ENCODE measurements at regions not wholly inside any gene's neighbourhood (a gene's known extent, or its start where the extent isn't known, plus 50 kb on each side); places are given as distances from the start of the nearest gene placed in this dataset.

- no peaks in the 10 kb centered on the region for H3K9me3 ChIP-seq (ENCODE audit: control insufficient read depth in 1 of 2, low read length in 2 of 2)
- no peak overlapping the region for H3K27ac ChIP-seq (ENCODE audit: low read depth, low read length)
- no peaks in the 10 kb centered on the region for H3K36me3 ChIP-seq (ENCODE audit: control insufficient read depth in 1 of 2, insufficient read depth in 2 of 2, low read length in 2 of 2)
- H3K4me3 ChIP-seq (ENCODE audit: low read depth in 1 of 2, low read length in 2 of 2) = no peak overlapping the region
- no peak overlapping the region for H3K9ac ChIP-seq (ENCODE audit: low read depth in 1 of 2, low read length in 2 of 2)
- H3K27me3 ChIP-seq (ENCODE audit: control insufficient read depth in 1 of 2, insufficient read depth in 2 of 2, low read length in 2 of 2) = no peaks in the 10 kb centered on the region
- peaks cover 0 to 6% of the 10 kb centered on the region in 2 donors for H3K4me1 ChIP-seq (ENCODE audit: control insufficient read depth in 1 of 2, insufficient read depth in 2 of 2, low read length in 2 of 2)
These were observed 85.0 kb upstream of the PMEPA1 start for GRCh38 chr20:57794600-57795341.

- Histone ChIP-seq H3K27me3 (ENCODE audit: control insufficient read depth in 1 of 2, insufficient read depth in 2 of 2, low read length in 2 of 2) (no peaks in the 10 kb centered on the region), H3K36me3 (ENCODE audit: control insufficient read depth in 1 of 2, insufficient read depth in 2 of 2, low read length in 2 of 2) (no peaks in the 10 kb centered on the region), H3K9me3 (ENCODE audit: control insufficient read depth in 1 of 2, low read length in 2 of 2) (no peaks in the 10 kb centered on the region), H3K4me3 (ENCODE audit: low read depth in 1 of 2, low read length in 2 of 2) (no peak overlapping the region), H3K27ac (ENCODE audit: low read depth, low read length) (no peak overlapping the region), H3K4me1 (ENCODE audit: control insufficient read depth in 1 of 2, insufficient read depth in 2 of 2, low read length in 2 of 2) (peaks cover 0 to 6% of the 10 kb centered on the region in 2 donors), H3K9ac (ENCODE audit: low read depth in 1 of 2, low read length in 2 of 2) (no peak overlapping the region)
These were observed 84.2 kb upstream of the PMEPA1 start for GRCh38 chr20:57794036-57794435.

- Histone ChIP-seq H3K36me3 (ENCODE audit: control insufficient read depth in 1 of 2, insufficient read depth in 2 of 2, low read length in 2 of 2) (no peaks in the 10 kb centered on the region), H3K27me3 (ENCODE audit: control insufficient read depth in 1 of 2, insufficient read depth in 2 of 2, low read length in 2 of 2) (no peaks in the 10 kb centered on the region), H3K9me3 (ENCODE audit: control insufficient read depth in 1 of 2, low read length in 2 of 2) (no peaks in the 10 kb centered on the region), H3K4me1 (ENCODE audit: control insufficient read depth in 1 of 2, insufficient read depth in 2 of 2, low read length in 2 of 2) (peaks cover 0 to 6% of the 10 kb centered on the region in 2 donors), H3K27ac (ENCODE audit: low read depth, low read length) (no peak overlapping the region), H3K9ac (ENCODE audit: low read depth in 1 of 2, low read length in 2 of 2) (no peak overlapping the region), H3K4me3 (ENCODE audit: low read depth in 1 of 2, low read length in 2 of 2) (no peak overlapping the region)
These were observed 83.6 kb upstream of the PMEPA1 start for GRCh38 chr20:57793421-57793820.

GRCh38 chr20:57792386-57793080 lies 82.7 kb upstream of the PMEPA1 start:
- H3K9ac ChIP-seq (ENCODE audit: low read depth in 1 of 2, low read length in 2 of 2) = no peak overlapping the region
- H3K36me3 ChIP-seq (ENCODE audit: control insufficient read depth in 1 of 2, insufficient read depth in 2 of 2, low read length in 2 of 2) = no peaks in the 10 kb centered on the region
- peaks cover 0 to 6% of the 10 kb centered on the region in 2 donors for H3K4me1 ChIP-seq (ENCODE audit: control insufficient read depth in 1 of 2, insufficient read depth in 2 of 2, low read length in 2 of 2)
- H3K27me3 ChIP-seq (ENCODE audit: control insufficient read depth in 1 of 2, insufficient read depth in 2 of 2, low read length in 2 of 2) = no peaks in the 10 kb centered on the region
- H3K9me3 ChIP-seq (ENCODE audit: control insufficient read depth in 1 of 2, low read length in 2 of 2) = no peaks in the 10 kb centered on the region
- H3K4me3 ChIP-seq (ENCODE audit: low read depth in 1 of 2, low read length in 2 of 2) = no peak overlapping the region
- no peak overlapping the region for H3K27ac ChIP-seq (ENCODE audit: low read depth, low read length)

GRCh38 chr20:57791966-57792365 lies 82.2 kb upstream of the PMEPA1 start:
- Histone ChIP-seq H3K4me1 (ENCODE audit: control insufficient read depth in 1 of 2, insufficient read depth in 2 of 2, low read length in 2 of 2) (peaks cover 0 to 6% of the 10 kb centered on the region in 2 donors), H3K4me3 (ENCODE audit: low read depth in 1 of 2, low read length in 2 of 2) (no peak overlapping the region), H3K9me3 (ENCODE audit: control insufficient read depth in 1 of 2, low read length in 2 of 2) (no peaks in the 10 kb centered on the region), H3K9ac (ENCODE audit: low read depth in 1 of 2, low read length in 2 of 2) (no peak overlapping the region), H3K27me3 (ENCODE audit: control insufficient read depth in 1 of 2, insufficient read depth in 2 of 2, low read length in 2 of 2) (no peaks in the 10 kb centered on the region), H3K27ac (ENCODE audit: low read depth, low read length) (no peak overlapping the region), H3K36me3 (ENCODE audit: control insufficient read depth in 1 of 2, insufficient read depth in 2 of 2, low read length in 2 of 2) (no peaks in the 10 kb centered on the region)

GRCh38 chr20:57791178-57791962 lies 81.6 kb upstream of the PMEPA1 start:
- H3K36me3 ChIP-seq (ENCODE audit: control insufficient read depth in 1 of 2, insufficient read depth in 2 of 2, low read length in 2 of 2) = no peaks in the 10 kb centered on the region

GRCh38 chr20:57790176-57790575 lies 80.4 kb upstream of the PMEPA1 start:
- no peak overlapping the region for H3K4me3 ChIP-seq (ENCODE audit: low read depth in 1 of 2, low read length in 2 of 2)
- no peak overlapping the region for H3K27ac ChIP-seq (ENCODE audit: low read depth, low read length)
- H3K9me3 ChIP-seq (ENCODE audit: control insufficient read depth in 1 of 2, low read length in 2 of 2) = no peaks in the 10 kb centered on the region
- no peaks in the 10 kb centered on the region for H3K27me3 ChIP-seq (ENCODE audit: control insufficient read depth in 1 of 2, insufficient read depth in 2 of 2, low read length in 2 of 2)
- no peaks in the 10 kb centered on the region for H3K36me3 ChIP-seq (ENCODE audit: control insufficient read depth in 1 of 2, insufficient read depth in 2 of 2, low read length in 2 of 2)
- H3K4me1 ChIP-seq (ENCODE audit: control insufficient read depth in 1 of 2, insufficient read depth in 2 of 2, low read length in 2 of 2) = peaks cover 0 to 6% of the 10 kb centered on the region in 2 donors
- H3K9ac ChIP-seq (ENCODE audit: low read depth in 1 of 2, low read length in 2 of 2) = no peak overlapping the region

More at GRCh38 chr20:57791178-57791962, 81.6 kb upstream of the PMEPA1 start:
- Histone ChIP-seq H3K27ac (ENCODE audit: low read depth, low read length) (no peak overlapping the region), H3K9me3 (ENCODE audit: control insufficient read depth in 1 of 2, low read length in 2 of 2) (no peaks in the 10 kb centered on the region), H3K9ac (ENCODE audit: low read depth in 1 of 2, low read length in 2 of 2) (no peak overlapping the region), H3K27me3 (ENCODE audit: control insufficient read depth in 1 of 2, insufficient read depth in 2 of 2, low read length in 2 of 2) (no peaks in the 10 kb centered on the region), H3K4me1 (ENCODE audit: control insufficient read depth in 1 of 2, insufficient read depth in 2 of 2, low read length in 2 of 2) (peaks cover 0 to 6% of the 10 kb centered on the region in 2 donors), H3K4me3 (ENCODE audit: low read depth in 1 of 2, low read length in 2 of 2) (no peak overlapping the region)

- Histone ChIP-seq H3K4me3 (ENCODE audit: low read depth in 1 of 2, low read length in 2 of 2) (no peak overlapping the region), H3K27me3 (ENCODE audit: control insufficient read depth in 1 of 2, insufficient read depth in 2 of 2, low read length in 2 of 2) (no peaks in the 10 kb centered on the region), H3K9ac (ENCODE audit: low read depth in 1 of 2, low read length in 2 of 2) (no peak overlapping the region), H3K27ac (ENCODE audit: low read depth, low read length) (no peak overlapping the region), H3K36me3 (ENCODE audit: control insufficient read depth in 1 of 2, insufficient read depth in 2 of 2, low read length in 2 of 2) (no peaks in the 10 kb centered on the region), H3K4me1 (ENCODE audit: control insufficient read depth in 1 of 2, insufficient read depth in 2 of 2, low read length in 2 of 2) (peaks cover 0 to 6% of the 10 kb centered on the region in 2 donors), H3K9me3 (ENCODE audit: control insufficient read depth in 1 of 2, low read length in 2 of 2) (no peaks in the 10 kb centered on the region)
These were observed 79.3 kb upstream of the PMEPA1 start for GRCh38 chr20:57788936-57789613.

GRCh38 chr20:57787990-57788781 lies 78.4 kb upstream of the PMEPA1 start:
- Histone ChIP-seq H3K27me3 (ENCODE audit: control insufficient read depth in 1 of 2, insufficient read depth in 2 of 2, low read length in 2 of 2) (peaks cover 0 to under 1% of the 10 kb centered on the region in 2 donors), H3K9me3 (ENCODE audit: control insufficient read depth in 1 of 2, low read length in 2 of 2) (no peaks in the 10 kb centered on the region), H3K27ac (ENCODE audit: low read depth, low read length) (no peak overlapping the region), H3K9ac (ENCODE audit: low read depth in 1 of 2, low read length in 2 of 2) (no peak overlapping the region), H3K36me3 (ENCODE audit: control insufficient read depth in 1 of 2, insufficient read depth in 2 of 2, low read length in 2 of 2) (no peaks in the 10 kb centered on the region), H3K4me1 (ENCODE audit: control insufficient read depth in 1 of 2, insufficient read depth in 2 of 2, low read length in 2 of 2) (peaks cover 0 to 6% of the 10 kb centered on the region in 2 donors), H3K4me3 (ENCODE audit: low read depth in 1 of 2, low read length in 2 of 2) (no peak overlapping the region)

All from duodenal mucosa (tissue), 2 donors.